Esophagus squamous epithelium (tissue), 4 donors: ENCODE measurements at regions not wholly inside any gene's neighbourhood (a gene's known extent, or its start where the extent isn't known, plus 50 kb on each side); places are given as distances from the start of the nearest gene placed in this dataset.

Source experiments
- CTCF ChIP-seq, 6 experiments: fragments of 450-650 bp in 4 of 6; fragments of 200-600 bp in 2 of 6; sonication (generic) in 2 of 6; IDR thresholded peaks; one replicate each; pipeline ENCODE4 v1.5.1; 2016 to 2019; ENCODE audit warnings: antibody characterized with exemption in 6 of 6, mild to moderate bottlenecking in 4 of 6, moderate library complexity in 4 of 6
- POLR2A ChIP-seq, 4 donors: fragments of 450-650 bp; IDR thresholded peaks; one replicate each; pipeline ENCODE4 v1.6.1; 2017; ENCODE audit warnings: antibody characterized with exemption in 4 of 4, mild to moderate bottlenecking in 4 of 4, moderate library complexity in 3 of 4

- TF ChIP-seq POLR2A (IDR thresholded peaks at IDR 0.05) (no peak), CTCF (IDR thresholded peaks at IDR 0.05) (no peak)
Measured at GRCh38 chr6:99104218-99104617, 156.5 kb upstream of the FBXL4 start.
